ENCODE measurements at regions not wholly inside any gene's neighbourhood (a gene's known extent, or its start where the extent isn't known, plus 50 kb on each side); places are given as distances from the start of the nearest gene placed in this dataset.

- no peak for DNase-seq (ENCODE audit: low read depth in 2 of 2)
Measured at GRCh38 chr5:74064911-74065310, 438.9 kb downstream of the ARHGEF28 start.

GRCh38 chr5:74064225-74064624 lies 438.2 kb downstream of the ARHGEF28 start:
- no peak for DNase-seq (ENCODE audit: low read depth in 2 of 2)

DNA sequence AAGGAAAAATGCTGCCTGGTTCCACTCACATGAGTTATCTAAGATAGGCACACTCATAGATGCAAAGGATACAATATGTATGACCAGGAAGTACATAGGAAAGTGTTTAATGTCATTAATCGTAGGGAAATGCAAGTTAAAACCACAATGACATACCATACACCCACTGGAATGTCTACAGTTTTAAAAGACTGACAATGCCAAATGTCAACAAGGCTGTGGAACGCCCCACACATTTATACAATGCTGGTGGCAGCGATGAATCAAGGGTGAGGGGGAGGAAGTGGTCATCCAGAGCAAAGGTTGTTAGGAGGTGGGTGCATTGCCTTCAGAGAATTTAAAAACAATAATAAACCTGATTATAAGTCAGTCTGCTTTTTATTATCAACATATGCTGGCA lies 437.8 kb downstream of the ARHGEF28 start:
- DNase-seq (ENCODE audit: low read depth in 2 of 2): no peak

- no peak for DNase-seq (ENCODE audit: low read depth in 2 of 2)
Measured at GRCh38 chr5:74063346-74063745, 437.4 kb downstream of the ARHGEF28 start.

GRCh38 chr5:74061292-74061691 lies 435.3 kb downstream of the ARHGEF28 start:
- DNase-seq (ENCODE audit: low read depth in 2 of 2): no peak

GRCh38 chr5:74059706-74060105 lies 433.7 kb downstream of the ARHGEF28 start:
- no peak for DNase-seq (ENCODE audit: low read depth in 2 of 2)

DNA sequence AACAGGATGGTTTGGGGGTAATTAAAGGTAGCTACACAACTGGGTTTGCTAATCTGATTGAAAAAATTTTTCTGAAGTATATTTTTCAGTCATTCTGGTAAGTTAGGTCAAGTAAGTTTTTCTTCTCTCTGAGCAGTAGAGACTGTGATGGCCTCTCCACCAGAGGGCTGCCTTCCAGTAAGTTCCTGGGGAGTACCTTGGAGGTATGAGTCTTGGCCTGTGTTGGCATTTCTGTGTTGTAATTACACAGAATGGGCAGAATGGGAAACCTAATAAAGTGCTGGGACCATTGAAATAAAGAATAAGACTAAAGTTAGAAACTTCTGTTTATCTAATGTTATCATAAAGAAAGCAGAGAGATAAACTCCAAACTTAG lies 430.8 kb downstream of the ARHGEF28 start:
- DNase-seq (ENCODE audit: low read depth in 2 of 2): no peak

- DNase-seq (ENCODE audit: low read depth in 2 of 2): no peak
Measured at GRCh38 chr5:74056107-74056788, 430.3 kb downstream of the ARHGEF28 start.

DNA sequence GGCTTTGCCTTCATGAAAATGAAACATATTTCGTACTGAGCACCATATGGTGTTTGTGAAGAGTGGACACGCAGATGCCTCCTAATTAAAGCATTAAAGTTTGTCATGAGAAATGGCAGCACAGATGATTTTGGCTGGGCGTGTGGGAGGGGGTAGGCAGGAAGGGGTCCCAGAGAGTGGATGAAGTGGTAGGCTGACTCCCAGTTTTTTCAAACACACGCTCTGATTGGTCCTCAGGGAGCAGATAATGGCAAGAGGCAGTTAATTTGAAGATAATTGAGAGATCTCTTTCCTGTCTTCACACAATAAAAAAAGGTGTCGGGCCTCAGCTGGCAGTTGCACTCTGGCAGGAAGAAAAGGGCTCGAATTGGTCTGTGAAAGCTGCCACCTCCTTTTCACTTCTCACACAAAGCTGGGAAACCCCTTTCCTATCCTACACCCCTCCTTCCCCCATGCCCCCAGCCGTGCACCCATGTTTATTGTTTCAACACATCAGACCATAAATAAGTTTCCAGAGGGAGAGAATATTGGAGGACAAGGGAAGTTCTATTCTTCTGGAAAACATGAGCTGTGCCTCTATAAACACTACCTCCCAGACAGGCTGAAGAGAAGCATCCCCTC lies 429.6 kb downstream of the ARHGEF28 start:
- no peak for DNase-seq (ENCODE audit: low read depth in 2 of 2)

GRCh38 chr5:74054641-74055421 lies 428.8 kb downstream of the ARHGEF28 start:
- no peak for DNase-seq (ENCODE audit: low read depth in 2 of 2)

- DNase-seq (ENCODE audit: low read depth in 2 of 2): no peak
Measured at GRCh38 chr5:74054139-74054538, 428.1 kb downstream of the ARHGEF28 start.

DNA sequence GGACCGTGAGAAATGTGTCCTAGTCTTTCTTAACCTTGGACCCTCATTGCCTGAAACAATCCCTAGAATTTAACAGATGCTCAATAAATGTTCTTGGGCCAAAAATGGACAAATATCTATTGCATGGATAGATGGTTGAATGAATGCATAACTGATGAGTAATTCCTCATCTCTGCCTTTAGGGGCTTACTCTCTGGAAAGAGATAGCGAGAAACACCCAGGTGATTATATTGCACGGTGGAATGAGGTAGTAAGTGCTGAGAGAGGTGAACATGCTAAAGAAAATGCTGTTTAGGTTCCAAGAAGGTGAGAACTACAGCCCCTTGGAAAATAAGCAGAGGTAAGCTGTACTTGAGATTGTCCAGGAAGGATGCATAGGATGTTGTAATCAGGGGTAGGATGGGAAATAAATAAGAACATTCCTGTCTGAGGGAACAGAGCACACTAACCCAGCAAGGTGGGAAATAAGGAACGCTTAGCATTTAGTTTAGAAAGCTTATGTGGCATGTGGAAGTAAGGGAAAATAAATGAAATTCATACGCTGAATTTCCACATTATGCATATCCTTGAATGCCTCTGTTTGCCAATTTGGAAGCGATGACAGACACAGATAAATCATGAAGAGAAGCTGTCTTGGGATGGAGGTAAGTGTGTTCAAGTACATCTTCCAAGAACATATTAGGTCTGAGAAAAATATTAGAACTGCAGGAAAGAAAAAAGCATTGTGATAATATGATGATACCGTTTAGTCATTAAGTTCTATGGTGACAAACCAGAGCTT lies 426.6 kb downstream of the ARHGEF28 start:
- DNase-seq (ENCODE audit: low read depth in 2 of 2): no peak

GRCh38 chr5:74051076-74051475 lies 425.1 kb downstream of the ARHGEF28 start:
- DNase-seq (ENCODE audit: low read depth in 2 of 2): no peak

- DNase-seq (ENCODE audit: low read depth in 2 of 2): no peak
Measured at GRCh38 chr5:74044936-74045335, 418.9 kb downstream of the ARHGEF28 start.

GRCh38 chr5:74042959-74043358 lies 417.0 kb downstream of the ARHGEF28 start:
- no peak for DNase-seq (ENCODE audit: low read depth in 2 of 2)

DNA sequence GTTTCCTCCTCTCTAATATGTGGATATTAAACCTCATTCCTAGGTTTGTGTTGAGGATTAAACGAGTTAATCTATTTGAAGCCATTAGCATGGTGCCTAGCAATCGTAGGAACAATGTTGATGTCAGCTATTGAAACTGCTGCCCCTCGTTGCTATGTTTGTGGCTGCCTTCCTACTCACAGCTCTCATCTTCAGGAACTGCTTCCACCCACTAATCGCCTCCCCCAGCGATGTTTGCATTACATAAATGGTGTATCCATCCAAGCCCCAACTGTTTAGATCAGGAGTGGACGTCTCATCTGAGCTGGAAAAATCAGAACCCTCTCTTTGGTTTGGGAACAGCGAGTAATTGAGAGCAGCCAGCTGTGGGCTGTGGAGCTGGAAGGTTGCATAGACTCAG lies 416.6 kb downstream of the ARHGEF28 start:
- DNase-seq (ENCODE audit: low read depth in 2 of 2): no peak

DNA sequence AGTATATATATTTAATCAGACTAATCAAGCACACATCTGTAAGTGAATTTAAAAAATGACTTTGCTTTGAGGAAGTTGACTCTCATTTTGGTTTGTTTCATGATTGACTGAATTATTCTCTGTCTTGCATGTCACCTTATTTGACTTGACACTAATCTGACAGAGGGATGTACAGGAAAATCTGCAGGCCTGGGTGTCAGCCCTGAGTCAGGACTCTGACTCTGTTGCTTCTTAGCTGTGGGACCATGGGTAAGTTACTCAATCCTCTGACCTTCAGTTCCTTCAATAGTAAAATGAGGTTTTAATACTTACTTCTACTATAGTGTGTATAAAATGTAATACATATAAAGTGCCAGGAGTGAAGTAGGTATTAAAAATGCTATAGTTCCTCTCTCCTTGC lies 415.9 kb downstream of the ARHGEF28 start:
- no peak for DNase-seq (ENCODE audit: low read depth in 2 of 2)

DNA sequence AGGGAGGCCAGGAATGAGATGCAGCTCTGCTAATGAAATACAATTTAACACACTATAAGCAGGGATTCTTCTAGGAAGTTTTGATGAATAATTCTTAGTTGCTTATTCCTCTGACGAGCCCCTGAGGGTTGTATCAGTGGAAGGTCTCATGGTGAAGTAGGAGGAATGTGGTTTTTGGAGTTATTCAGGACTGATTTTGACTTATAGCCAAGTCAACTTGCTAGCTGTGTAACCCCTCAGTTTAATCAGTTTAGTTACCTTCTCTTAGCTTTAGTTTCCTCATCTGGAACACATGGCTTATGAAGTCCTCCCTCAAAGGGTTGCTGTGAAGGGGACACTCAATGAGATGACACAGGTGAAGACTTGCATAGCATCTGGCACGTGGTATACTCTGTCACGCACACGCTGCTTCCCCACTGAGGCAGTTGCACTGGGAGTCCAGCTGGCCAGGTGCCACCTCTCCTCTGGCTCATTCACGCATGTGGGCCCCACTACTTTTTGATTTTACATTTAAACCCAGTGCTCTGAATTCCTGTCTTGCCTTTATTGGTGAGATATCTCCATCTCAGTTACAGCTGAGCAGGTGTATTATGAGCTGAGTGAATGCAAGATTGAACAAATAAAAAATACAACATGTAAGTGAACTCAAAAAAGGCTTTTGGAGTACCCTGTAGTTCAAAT lies 415.0 kb downstream of the ARHGEF28 start:
- no peak for DNase-seq (ENCODE audit: low read depth in 2 of 2)

GRCh38 chr5:74040065-74040551 lies 414.1 kb downstream of the ARHGEF28 start:
- DNase-seq (ENCODE audit: low read depth in 2 of 2): no peak

DNA sequence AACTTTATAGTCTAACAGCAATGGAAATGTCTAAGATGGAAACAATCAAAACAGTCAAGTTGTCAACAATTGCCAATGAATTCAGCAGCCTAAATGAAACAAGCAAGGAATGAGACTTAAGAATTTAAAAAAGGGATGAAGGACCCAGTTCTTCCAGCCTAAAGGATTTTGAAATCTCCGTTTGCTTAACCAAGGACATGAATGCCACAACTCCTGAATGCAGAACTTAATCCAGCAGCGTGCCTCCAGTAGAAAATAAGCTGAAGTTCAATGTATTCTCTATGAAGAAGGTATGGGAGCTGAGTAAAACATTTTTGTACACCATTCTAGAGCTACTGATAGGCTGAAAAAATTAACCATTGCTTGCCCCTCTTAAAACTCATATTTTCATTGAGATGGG lies 411.3 kb downstream of the ARHGEF28 start:
- no peak for DNase-seq (ENCODE audit: low read depth in 2 of 2)

GRCh38 chr5:74035521-74035937 lies 409.5 kb downstream of the ARHGEF28 start:
- no peak for DNase-seq (ENCODE audit: low read depth in 2 of 2)
